NCI-H146 treated with DMSO at 0.1 percent for 48 hours (cell line): ENCODE measurements at regions not wholly inside any gene's neighbourhood (a gene's known extent, or its start where the extent isn't known, plus 50 kb on each side); places are given as distances from the start of the nearest gene placed in this dataset.
"Not testable (repeated sequence)": the region's sequence is repeated elsewhere in the genome, so short reads cannot be mapped to it uniquely, and the experiment has no call there.

Experiments
- DNase-seq: peaks from one replicate; lab custom pipeline; 2025; ENCODE audit not compliant: unreplicated experiment; lab: John Stamatoyannopoulos, UW

GRCh38 chr1:114270282-114270681 lies 116.6 kb upstream of the SYT6 start:
- no peak for DNase-seq

GRCh38 chr1:114269539-114269938 lies 115.9 kb upstream of the SYT6 start:
- no peak for DNase-seq

- DNase-seq: no peak
These were observed 109.7 kb upstream of the SYT6 start for GRCh38 chr1:114263343-114263742.

GRCh38 chr1:114262337-114262736 lies 108.7 kb upstream of the SYT6 start:
- DNase-seq: no peak

GRCh38 chr1:114260805-114261484 lies 107.3 kb upstream of the SYT6 start:
- no peak for DNase-seq

- no peak for DNase-seq
These were observed 106.0 kb upstream of the SYT6 start for GRCh38 chr1:114259511-114260160.

GRCh38 chr1:114258633-114259032 lies 105.0 kb upstream of the SYT6 start:
- no peak for DNase-seq

GRCh38 chr1:114258074-114258473 lies 104.4 kb upstream of the SYT6 start:
- no peak for DNase-seq

GRCh38 chr1:114257554-114257953 lies 103.9 kb upstream of the SYT6 start:
- no peak for DNase-seq

GRCh38 chr1:114253900-114254299 lies 100.2 kb upstream of the SYT6 start:
- DNase-seq: no peak

- DNase-seq: no peak
These were observed 97.9 kb upstream of the SYT6 start for GRCh38 chr1:114251573-114251939.

- no peak for DNase-seq
These were observed 97.3 kb upstream of the SYT6 start for GRCh38 chr1:114250683-114251572.

- DNase-seq: no peak
These were observed 96.0 kb upstream of the SYT6 start for GRCh38 chr1:114249691-114250090.

GRCh38 chr1:114248162-114248561 lies 94.5 kb upstream of the SYT6 start:
- no peak for DNase-seq

- not testable (repeated sequence) for DNase-seq
These were observed 89.0 kb upstream of the SYT6 start for GRCh38 chr1:114242531-114243210.

- no peak for DNase-seq
These were observed 84.4 kb upstream of the SYT6 start for GRCh38 chr1:114238053-114238452.

- no peak for DNase-seq
These were observed 82.8 kb upstream of the SYT6 start for GRCh38 chr1:114236517-114236916.

- no peak for DNase-seq
These were observed 82.3 kb upstream of the SYT6 start for GRCh38 chr1:114235960-114236359.

GRCh38 chr1:114235281-114235680 lies 81.6 kb upstream of the SYT6 start:
- no peak for DNase-seq

GRCh38 chr1:114234408-114235124 lies 80.9 kb upstream of the SYT6 start:
- no peak for DNase-seq

GRCh38 chr1:114232691-114233090 lies 79.0 kb upstream of the SYT6 start:
- no peak for DNase-seq
